ENCODE measurements at regions not wholly inside any gene's neighbourhood (a gene's known extent, or its start where the extent isn't known, plus 50 kb on each side); places are given as distances from the start of the nearest gene placed in this dataset.

- TF ChIP-seq CTCF (conservative IDR thresholded peaks at IDR 0.05) (no peak), ZFX (IDR thresholded peaks at IDR 0.05) (no peak)
Measured at GRCh38 chr5:40071870-40072269, 607.8 kb upstream of the PTGER4 start.
